ENCODE measurements at regions not wholly inside any gene's neighbourhood (a gene's known extent, or its start where the extent isn't known, plus 50 kb on each side); places are given as distances from the start of the nearest gene placed in this dataset.

- no peaks in the 10 kb centered on the region for H3K36me3 ChIP-seq (ENCODE audit: control insufficient read depth, insufficient read depth, low read length)
- H3K4me1 ChIP-seq (ENCODE audit: control insufficient read depth, insufficient read depth, low read length), result no peaks in the 10 kb centered on the region
- H3K9ac ChIP-seq (ENCODE audit: low read length), result no peak overlapping the region
- H3K4me3 ChIP-seq (ENCODE audit: low read depth, low read length), result no peak overlapping the region
- no peaks in the 10 kb centered on the region for H3K27me3 ChIP-seq (ENCODE audit: control insufficient read depth, insufficient read depth, low read length)
- H3K27ac ChIP-seq (ENCODE audit: low read depth, low read length), result no peak overlapping the region
- 0 out of 2 replicates have a peak, but pooled peaks cover 3% of the 10 kb centered on the region for H3K9me3 ChIP-seq (ENCODE audit: control insufficient read depth, insufficient read depth, low read depth, low read length)
Measured at GRCh38 chr2:4324531-4324930, 621.2 kb downstream of the DCDC2C start.

GRCh38 chr2:4336864-4337263, 633.5 kb downstream of the DCDC2C start:
- Histone ChIP-seq H3K4me3 (ENCODE audit: low read depth, low read length) (no peak overlapping the region), H3K9me3 (ENCODE audit: control insufficient read depth, insufficient read depth, low read depth, low read length) (0 out of 2 replicates have a peak, but pooled peaks cover 3% of the 10 kb centered on the region), H3K27ac (ENCODE audit: low read depth, low read length) (no peak overlapping the region), H3K27me3 (ENCODE audit: control insufficient read depth, insufficient read depth, low read length) (no peaks in the 10 kb centered on the region), H3K9ac (ENCODE audit: low read length) (no peak overlapping the region), H3K4me1 (ENCODE audit: control insufficient read depth, insufficient read depth, low read length) (no peaks in the 10 kb centered on the region; the same call in 1 of the 2 replicates), H3K36me3 (ENCODE audit: control insufficient read depth, insufficient read depth, low read length) (no peaks in the 10 kb centered on the region)

- Histone ChIP-seq H3K9me3 (ENCODE audit: control insufficient read depth, insufficient read depth, low read depth, low read length) (peaks cover 9% of the 10 kb centered on the region; the same call in 1 of the 2 replicates), H3K4me1 (ENCODE audit: control insufficient read depth, insufficient read depth, low read length) (no peaks in the 10 kb centered on the region; the same call in 1 of the 2 replicates), H3K27me3 (ENCODE audit: control insufficient read depth, insufficient read depth, low read length) (no peaks in the 10 kb centered on the region), H3K4me3 (ENCODE audit: low read depth, low read length) (no peak overlapping the region), H3K36me3 (ENCODE audit: control insufficient read depth, insufficient read depth, low read length) (no peaks in the 10 kb centered on the region), H3K27ac (ENCODE audit: low read depth, low read length) (no peak overlapping the region), H3K9ac (ENCODE audit: low read length) (no peak overlapping the region)
Measured at GRCh38 chr2:4338345-4338744, 635.0 kb downstream of the DCDC2C start.

DNA sequence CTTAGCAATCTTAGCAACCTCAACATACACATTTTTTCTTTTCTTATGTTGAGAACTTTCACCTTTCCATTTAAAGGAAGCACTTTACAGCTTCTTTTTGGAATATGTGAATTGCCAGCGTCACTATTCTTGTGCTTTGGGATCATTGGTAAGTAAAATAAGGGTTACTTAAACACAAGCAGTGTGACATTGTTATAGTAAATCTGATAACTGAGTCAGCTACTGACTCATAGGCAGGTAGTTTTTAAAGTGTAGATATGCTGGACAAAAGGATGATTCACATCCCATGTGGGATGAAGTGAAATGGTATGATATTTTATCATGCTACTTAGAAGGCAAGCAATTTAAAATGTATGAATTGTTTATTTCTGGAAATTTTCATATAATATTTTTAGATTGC, 637.2 kb downstream of the DCDC2C start:
- H3K9ac ChIP-seq (ENCODE audit: low read length), result no peak overlapping the region
- no peak overlapping the region for H3K4me3 ChIP-seq (ENCODE audit: low read depth, low read length)
- H3K27ac ChIP-seq (ENCODE audit: low read depth, low read length), result no peak overlapping the region
- peaks cover 9% of the 10 kb centered on the region; the same call in 1 of the 2 replicates for H3K9me3 ChIP-seq (ENCODE audit: control insufficient read depth, insufficient read depth, low read depth, low read length)
- no peaks in the 10 kb centered on the region for H3K27me3 ChIP-seq (ENCODE audit: control insufficient read depth, insufficient read depth, low read length)
- H3K4me1 ChIP-seq (ENCODE audit: control insufficient read depth, insufficient read depth, low read length), result no peaks in the 10 kb centered on the region; the same call in 1 of the 2 replicates
- no peaks in the 10 kb centered on the region for H3K36me3 ChIP-seq (ENCODE audit: control insufficient read depth, insufficient read depth, low read length)

DNA sequence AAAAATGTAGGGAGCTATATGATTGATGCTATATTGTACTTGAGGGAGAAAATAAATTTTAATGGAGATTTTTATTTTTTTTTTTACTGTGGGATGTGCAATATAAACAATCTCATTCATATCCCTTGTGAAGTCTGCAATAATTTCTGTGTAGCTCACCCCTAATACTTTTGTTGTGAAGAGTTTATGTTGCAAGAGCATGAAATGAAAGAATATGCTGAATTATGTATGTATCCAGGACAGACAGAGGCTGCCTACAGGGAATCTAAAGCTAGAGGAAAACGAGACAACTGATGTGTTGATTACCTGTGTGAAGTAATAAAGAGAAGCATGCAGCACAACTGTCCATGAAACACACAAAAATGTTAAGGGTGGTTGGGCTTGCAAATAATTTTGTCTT, 643.3 kb downstream of the DCDC2C start:
- Histone ChIP-seq H3K27ac (ENCODE audit: low read depth, low read length) (no peak overlapping the region), H3K4me3 (ENCODE audit: low read depth, low read length) (no peak overlapping the region), H3K9ac (ENCODE audit: low read length) (no peak overlapping the region), H3K9me3 (ENCODE audit: control insufficient read depth, insufficient read depth, low read depth, low read length) (peaks cover 5% of the 10 kb centered on the region; the same call in 1 of the 2 replicates), H3K36me3 (ENCODE audit: control insufficient read depth, insufficient read depth, low read length) (no peaks in the 10 kb centered on the region), H3K27me3 (ENCODE audit: control insufficient read depth, insufficient read depth, low read length) (no peaks in the 10 kb centered on the region), H3K4me1 (ENCODE audit: control insufficient read depth, insufficient read depth, low read length) (no peaks in the 10 kb centered on the region)

DNA sequence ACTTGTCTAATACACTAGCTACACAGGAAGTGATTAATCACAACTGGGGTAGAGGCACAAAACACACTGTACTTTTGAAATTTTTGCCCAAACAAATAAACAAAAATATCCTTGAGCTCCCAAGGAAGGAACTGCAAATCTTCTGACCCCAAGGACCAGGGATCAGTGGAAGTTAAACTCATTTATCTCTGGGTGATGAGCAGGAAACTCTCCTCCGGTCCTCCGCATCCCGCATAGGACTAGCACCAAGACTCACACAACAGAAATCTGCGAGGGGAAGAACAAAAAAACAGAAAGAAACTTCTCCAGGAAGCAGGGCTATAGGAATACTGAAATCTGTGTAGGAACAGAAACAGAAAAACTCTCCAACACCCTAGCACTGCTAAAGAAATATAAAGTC, 650.3 kb downstream of the DCDC2C start:
- Histone ChIP-seq H3K27ac (ENCODE audit: low read depth, low read length) (no peak overlapping the region), H3K27me3 (ENCODE audit: control insufficient read depth, insufficient read depth, low read length) (no peaks in the 10 kb centered on the region), H3K9ac (ENCODE audit: low read length) (no peak overlapping the region), H3K4me3 (ENCODE audit: low read depth, low read length) (no peak overlapping the region), H3K9me3 (ENCODE audit: control insufficient read depth, insufficient read depth, low read depth, low read length) (peaks cover under 1% of the 10 kb centered on the region), H3K4me1 (ENCODE audit: control insufficient read depth, insufficient read depth, low read length) (no peaks in the 10 kb centered on the region), H3K36me3 (ENCODE audit: control insufficient read depth, insufficient read depth, low read length) (no peaks in the 10 kb centered on the region)

DNA sequence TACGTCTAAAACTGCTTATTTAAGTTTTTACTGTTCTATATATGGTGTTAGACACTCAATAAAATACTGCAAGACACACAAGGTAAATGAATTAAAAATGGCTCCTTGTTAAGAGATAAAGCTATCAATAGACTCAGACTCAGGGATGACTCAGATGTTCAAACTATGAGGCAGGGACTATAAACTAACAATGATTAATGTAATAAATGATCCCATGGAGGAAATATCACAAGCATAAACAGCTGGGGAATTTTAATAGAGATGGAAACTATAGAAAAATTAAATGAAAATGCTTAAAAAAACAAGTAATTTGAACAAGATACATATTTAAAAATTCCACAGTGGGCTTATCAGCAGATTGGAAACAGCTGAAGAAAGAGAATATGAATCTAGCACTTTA, 650.8 kb downstream of the DCDC2C start:
- Histone ChIP-seq H3K9ac (ENCODE audit: low read length) (no peak overlapping the region), H3K4me3 (ENCODE audit: low read depth, low read length) (no peak overlapping the region), H3K27me3 (ENCODE audit: control insufficient read depth, insufficient read depth, low read length) (no peaks in the 10 kb centered on the region), H3K27ac (ENCODE audit: low read depth, low read length) (no peak overlapping the region), H3K4me1 (ENCODE audit: control insufficient read depth, insufficient read depth, low read length) (no peaks in the 10 kb centered on the region), H3K9me3 (ENCODE audit: control insufficient read depth, insufficient read depth, low read depth, low read length) (peaks cover 4% of the 10 kb centered on the region), H3K36me3 (ENCODE audit: control insufficient read depth, insufficient read depth, low read length) (no peaks in the 10 kb centered on the region)

DNA sequence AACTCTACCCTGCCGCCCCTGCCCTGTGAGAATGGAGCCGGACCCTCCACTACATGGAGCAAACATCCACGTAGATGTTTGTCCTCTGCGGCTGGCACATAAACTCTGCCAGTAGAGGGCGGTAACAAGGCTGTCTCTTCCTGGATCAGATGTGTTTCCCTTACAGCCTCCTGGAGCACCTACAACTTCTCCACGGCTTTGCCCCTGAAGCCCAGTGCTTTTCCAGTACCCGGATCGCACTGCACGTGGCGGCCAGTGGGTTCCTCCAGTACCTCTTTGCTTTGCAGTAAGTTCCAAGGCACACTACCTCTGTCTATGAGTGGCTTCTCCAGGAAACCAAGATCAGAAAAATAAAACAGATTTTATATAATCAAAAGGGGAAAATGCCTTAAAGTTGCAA, 651.3 kb downstream of the DCDC2C start:
- H3K36me3 ChIP-seq (ENCODE audit: control insufficient read depth, insufficient read depth, low read length), result no peaks in the 10 kb centered on the region
- no peak overlapping the region for H3K9ac ChIP-seq (ENCODE audit: low read length)

DNA sequence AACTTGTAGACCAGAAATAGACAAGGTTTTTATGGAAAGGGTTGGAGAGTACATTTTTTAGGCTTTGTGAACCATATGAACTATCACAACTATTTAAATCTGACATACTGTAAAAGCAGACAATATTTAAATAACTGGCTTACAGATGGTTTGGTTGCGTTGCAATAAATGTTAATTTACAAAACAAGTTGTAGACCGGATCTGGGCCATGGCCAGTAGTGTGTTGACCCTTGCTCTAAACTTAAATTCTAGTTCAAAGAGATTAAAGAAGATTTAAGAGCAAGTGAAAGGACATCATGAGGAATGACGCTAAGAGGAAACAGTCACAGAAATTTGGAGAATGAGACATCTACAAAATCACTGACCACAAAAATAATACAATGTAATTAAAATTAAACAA, 652.7 kb downstream of the DCDC2C start:
- H3K36me3 ChIP-seq (ENCODE audit: control insufficient read depth, insufficient read depth, low read length), result no peaks in the 10 kb centered on the region
- peaks cover 8% of the 10 kb centered on the region for H3K9me3 ChIP-seq (ENCODE audit: control insufficient read depth, insufficient read depth, low read depth, low read length)
- H3K4me3 ChIP-seq (ENCODE audit: low read depth, low read length), result no peak overlapping the region

More for the DNA sequence above, 651.3 kb downstream of the DCDC2C start:
- Histone ChIP-seq H3K4me1 (ENCODE audit: control insufficient read depth, insufficient read depth, low read length) (no peaks in the 10 kb centered on the region), H3K27me3 (ENCODE audit: control insufficient read depth, insufficient read depth, low read length) (no peaks in the 10 kb centered on the region), H3K4me3 (ENCODE audit: low read depth, low read length) (no peak overlapping the region), H3K27ac (ENCODE audit: low read depth, low read length) (no peak overlapping the region), H3K9me3 (ENCODE audit: control insufficient read depth, insufficient read depth, low read depth, low read length) (peaks cover 4% of the 10 kb centered on the region)

GRCh38 chr2:4356541-4356940, 653.2 kb downstream of the DCDC2C start:
- Histone ChIP-seq H3K9ac (ENCODE audit: low read length) (no peak overlapping the region), H3K4me3 (ENCODE audit: low read depth, low read length) (no peak overlapping the region), H3K27me3 (ENCODE audit: control insufficient read depth, insufficient read depth, low read length) (no peaks in the 10 kb centered on the region), H3K9me3 (ENCODE audit: control insufficient read depth, insufficient read depth, low read depth, low read length) (peaks cover 10% of the 10 kb centered on the region), H3K36me3 (ENCODE audit: control insufficient read depth, insufficient read depth, low read length) (no peaks in the 10 kb centered on the region), H3K4me1 (ENCODE audit: control insufficient read depth, insufficient read depth, low read length) (no peaks in the 10 kb centered on the region), H3K27ac (ENCODE audit: low read depth, low read length) (no peak overlapping the region)

More for the DNA sequence above, 652.7 kb downstream of the DCDC2C start:
- Histone ChIP-seq H3K27me3 (ENCODE audit: control insufficient read depth, insufficient read depth, low read length) (no peaks in the 10 kb centered on the region), H3K27ac (ENCODE audit: low read depth, low read length) (no peak overlapping the region), H3K9ac (ENCODE audit: low read length) (no peak overlapping the region), H3K4me1 (ENCODE audit: control insufficient read depth, insufficient read depth, low read length) (no peaks in the 10 kb centered on the region)

- Histone ChIP-seq H3K36me3 (ENCODE audit: control insufficient read depth, insufficient read depth, low read length) (no peaks in the 10 kb centered on the region), H3K9ac (ENCODE audit: low read length) (no peak overlapping the region), H3K27ac (ENCODE audit: low read depth, low read length) (no peak overlapping the region), H3K9me3 (ENCODE audit: control insufficient read depth, insufficient read depth, low read depth, low read length) (peaks cover 10% of the 10 kb centered on the region), H3K27me3 (ENCODE audit: control insufficient read depth, insufficient read depth, low read length) (no peaks in the 10 kb centered on the region), H3K4me3 (ENCODE audit: low read depth, low read length) (no peak overlapping the region), H3K4me1 (ENCODE audit: control insufficient read depth, insufficient read depth, low read length) (no peaks in the 10 kb centered on the region)
Measured at GRCh38 chr2:4357121-4357520, 653.7 kb downstream of the DCDC2C start.

DNA sequence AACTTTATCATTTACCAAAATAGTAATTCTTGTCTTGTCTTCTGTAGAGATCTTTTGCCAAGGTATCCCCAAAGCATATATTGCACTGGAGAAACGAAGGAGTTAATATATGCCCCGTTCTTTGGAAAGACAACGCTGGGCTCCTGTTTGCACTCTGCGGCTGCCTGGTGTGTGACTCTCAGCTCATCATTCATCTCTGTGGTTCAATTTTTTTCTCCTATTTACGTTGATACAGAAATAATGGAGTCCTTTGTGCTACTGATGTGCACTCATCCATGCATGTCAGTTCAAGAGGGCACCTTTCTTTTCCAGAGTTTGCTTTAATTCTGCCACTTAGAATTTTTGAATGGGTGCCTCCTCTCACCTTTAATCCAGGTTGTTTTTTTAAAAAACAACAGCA, 655.5 kb downstream of the DCDC2C start:
- H3K36me3 ChIP-seq (ENCODE audit: control insufficient read depth, insufficient read depth, low read length), result no peaks in the 10 kb centered on the region
- H3K4me1 ChIP-seq (ENCODE audit: control insufficient read depth, insufficient read depth, low read length), result no peaks in the 10 kb centered on the region
- H3K9ac ChIP-seq (ENCODE audit: low read length), result no peak overlapping the region
- no peak overlapping the region for H3K4me3 ChIP-seq (ENCODE audit: low read depth, low read length)
- H3K27me3 ChIP-seq (ENCODE audit: control insufficient read depth, insufficient read depth, low read length), result no peaks in the 10 kb centered on the region
- peaks cover 10% of the 10 kb centered on the region for H3K9me3 ChIP-seq (ENCODE audit: control insufficient read depth, insufficient read depth, low read depth, low read length)
- H3K27ac ChIP-seq (ENCODE audit: low read depth, low read length), result no peak overlapping the region

Data from HUES6 (cell line).